Adrenal gland (tissue), 5 donors: ENCODE measurements at regions not wholly inside any gene's neighbourhood (a gene's known extent, or its start where the extent isn't known, plus 50 kb on each side); places are given as distances from the start of the nearest gene placed in this dataset.

ENCODE experiments used
- CTCF ChIP-seq, 6 experiments: fragments of 450-650 bp in 4 of 6; fragments of 200-600 bp in 2 of 6; sonication (generic) in 1 of 6; IDR thresholded peaks; 1 replicate in 5 of 6; 2 replicates in 1 of 6; pipeline versions ENCODE4 v1.5.1 to v1.8.0; 2016 to 2021; ENCODE audit warnings: antibody characterized with exemption in 6 of 6, mild to moderate bottlenecking in 2 of 6, moderate library complexity in 1 of 6
- POLR2A ChIP-seq, 2 donors: fragments of 450-650 bp; IDR thresholded peaks; one replicate each; pipeline ENCODE4 v1.6.1; 2017; ENCODE audit warnings: antibody characterized with exemption in 2 of 2, mild to moderate bottlenecking in 2 of 2, moderate library complexity in 1 of 2
- donor health status: DM: no; HTN: no; CAD: no.

GRCh38 chr7:156257904-156258303 is 382.7 kb upstream of the RNF32 start:
- TF ChIP-seq CTCF (IDR thresholded peaks at IDR 0.05) (no peak), POLR2A (IDR thresholded peaks at IDR 0.05) (no peak)
